Coronary artery (tissue), 2 donors: ENCODE measurements at regions not wholly inside any gene's neighbourhood (a gene's known extent, or its start where the extent isn't known, plus 50 kb on each side); places are given as distances from the start of the nearest gene placed in this dataset.
"Not testable (repeated sequence)": the region's sequence is repeated elsewhere in the genome, so short reads cannot be mapped to it uniquely, and the experiment has no call there.

Experiments
- DNase-seq: peaks from one replicate; pipeline ENCODE4 v3.0.0-alpha.2; 2017; ENCODE audit warnings: low spot score
- H3K27ac ChIP-seq, 2 donors: fragments of 200-600 bp; sonication (generic); one replicate each; pipeline ENCODE4 v1.5.1; 2016 to 2019
- H3K4me3 ChIP-seq: fragments of 200-600 bp; sonication (generic); 2 replicates; pipeline ENCODE4 v1.5.1; 2016; ENCODE audit warnings: mild to moderate bottlenecking, moderate library complexity
- TF ChIP-seq, protein P1 (sequence below): fragments of 200-600 bp; sonication (generic); IDR thresholded peaks from one replicate; pipeline ENCODE4 v1.5.1; 2019; ENCODE audit warnings: antibody characterized with exemption

GRCh38 chr12:22808860-22809259, 183.9 kb downstream of the ETNK1 start:
- no peak overlapping the region for H3K27ac ChIP-seq
- DNase-seq: no peak
- no peak overlapping the region for H3K4me3 ChIP-seq
- TF ChIP-seq, protein P1, sequence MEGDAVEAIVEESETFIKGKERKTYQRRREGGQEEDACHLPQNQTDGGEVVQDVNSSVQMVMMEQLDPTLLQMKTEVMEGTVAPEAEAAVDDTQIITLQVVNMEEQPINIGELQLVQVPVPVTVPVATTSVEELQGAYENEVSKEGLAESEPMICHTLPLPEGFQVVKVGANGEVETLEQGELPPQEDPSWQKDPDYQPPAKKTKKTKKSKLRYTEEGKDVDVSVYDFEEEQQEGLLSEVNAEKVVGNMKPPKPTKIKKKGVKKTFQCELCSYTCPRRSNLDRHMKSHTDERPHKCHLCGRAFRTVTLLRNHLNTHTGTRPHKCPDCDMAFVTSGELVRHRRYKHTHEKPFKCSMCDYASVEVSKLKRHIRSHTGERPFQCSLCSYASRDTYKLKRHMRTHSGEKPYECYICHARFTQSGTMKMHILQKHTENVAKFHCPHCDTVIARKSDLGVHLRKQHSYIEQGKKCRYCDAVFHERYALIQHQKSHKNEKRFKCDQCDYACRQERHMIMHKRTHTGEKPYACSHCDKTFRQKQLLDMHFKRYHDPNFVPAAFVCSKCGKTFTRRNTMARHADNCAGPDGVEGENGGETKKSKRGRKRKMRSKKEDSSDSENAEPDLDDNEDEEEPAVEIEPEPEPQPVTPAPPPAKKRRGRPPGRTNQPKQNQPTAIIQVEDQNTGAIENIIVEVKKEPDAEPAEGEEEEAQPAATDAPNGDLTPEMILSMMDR: no peak

DNA sequence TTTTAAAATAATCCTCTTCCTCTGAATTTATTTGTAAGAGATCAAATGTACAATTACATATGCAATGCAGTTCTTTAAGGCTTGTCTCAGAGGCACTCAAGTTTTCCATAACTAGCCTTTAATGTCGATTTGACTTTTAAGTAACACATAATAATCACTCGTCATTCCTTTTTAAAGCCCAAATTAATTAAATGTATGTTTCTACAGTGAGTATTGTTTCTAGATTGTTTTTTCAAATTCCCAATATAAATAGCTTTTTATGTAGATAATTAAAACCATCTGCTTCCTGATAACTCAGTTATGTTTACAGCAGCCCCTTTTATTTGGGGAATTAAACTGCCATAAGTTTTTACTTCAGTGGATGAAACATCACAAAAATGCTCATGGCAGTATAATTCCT, 185.1 kb downstream of the ETNK1 start:
- DNase-seq: no peak
- TF ChIP-seq, protein P1: no peak
- no peak overlapping the region for H3K4me3 ChIP-seq
- no peak overlapping the region for H3K27ac ChIP-seq

DNA sequence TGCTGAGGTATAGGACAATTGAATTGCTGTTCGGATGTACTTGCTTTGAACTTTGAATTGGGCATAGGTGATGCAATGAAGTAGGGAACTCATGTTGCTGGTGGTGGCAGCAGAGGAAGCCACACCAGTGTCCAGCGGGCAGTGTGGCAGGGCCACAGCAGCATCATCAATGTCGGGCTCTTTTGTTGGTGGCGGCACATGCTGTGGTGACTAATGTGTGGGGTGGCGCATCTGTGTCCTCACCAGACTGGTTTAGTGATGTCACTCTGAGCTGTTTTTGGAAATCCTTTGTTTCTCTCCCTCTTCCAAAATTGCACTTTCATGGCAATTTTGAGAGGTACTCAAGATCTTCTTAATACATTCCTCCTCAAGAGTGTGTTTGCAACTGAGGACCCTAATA, 187.6 kb downstream of the ETNK1 start:
- TF ChIP-seq, protein P1: no peak
- Histone ChIP-seq H3K27ac (no peak overlapping the region), H3K4me3 (no peak overlapping the region)
- DNase-seq: no peak

DNA sequence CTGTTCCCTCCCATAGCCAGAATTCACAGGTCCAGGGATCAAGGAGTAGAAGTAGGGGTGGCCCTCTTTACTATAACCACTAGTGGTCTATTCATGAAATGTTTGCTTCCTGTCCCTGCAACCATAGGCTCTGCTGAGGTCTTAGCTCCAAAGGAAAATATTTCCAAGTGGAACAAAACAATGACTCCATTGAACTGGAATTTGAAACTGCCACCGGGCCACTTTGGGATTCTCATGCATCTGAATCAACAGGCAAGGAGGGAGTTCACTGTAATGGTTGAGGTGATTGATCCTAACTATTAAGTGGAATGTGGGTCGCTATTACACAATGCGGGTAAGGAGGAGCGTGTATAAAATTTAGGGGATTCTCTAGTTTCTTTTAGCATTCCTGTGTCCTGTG, 197.0 kb downstream of the ETNK1 start:
- DNase-seq: no peak
- Histone ChIP-seq H3K27ac (no peak overlapping the region), H3K4me3 (no peak overlapping the region)
- TF ChIP-seq, protein P1: no peak

DNA sequence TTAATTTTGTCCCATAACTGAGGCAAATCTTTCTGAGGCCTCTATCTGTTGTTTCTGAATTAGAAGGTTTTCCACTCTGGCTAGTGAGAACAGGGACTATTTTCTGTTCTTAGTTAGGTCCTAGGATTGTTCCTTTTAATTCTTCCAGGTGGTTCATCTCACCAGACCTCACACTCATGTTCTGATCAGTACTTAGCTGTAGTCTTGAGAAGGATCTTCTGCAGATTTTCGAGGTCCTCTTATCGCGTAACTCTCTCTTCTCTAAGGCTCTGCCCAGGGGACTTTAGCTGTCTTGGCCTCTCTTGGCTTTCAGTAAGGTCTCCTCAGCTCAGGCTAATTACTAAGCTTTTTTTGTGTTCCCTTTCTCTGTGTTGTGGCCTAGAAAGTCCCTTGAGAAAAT, 201.1 kb downstream of the ETNK1 start:
- TF ChIP-seq, protein P1: no peak
- Histone ChIP-seq H3K4me3 (no peak overlapping the region), H3K27ac (no peak overlapping the region)
- no peak for DNase-seq

DNA sequence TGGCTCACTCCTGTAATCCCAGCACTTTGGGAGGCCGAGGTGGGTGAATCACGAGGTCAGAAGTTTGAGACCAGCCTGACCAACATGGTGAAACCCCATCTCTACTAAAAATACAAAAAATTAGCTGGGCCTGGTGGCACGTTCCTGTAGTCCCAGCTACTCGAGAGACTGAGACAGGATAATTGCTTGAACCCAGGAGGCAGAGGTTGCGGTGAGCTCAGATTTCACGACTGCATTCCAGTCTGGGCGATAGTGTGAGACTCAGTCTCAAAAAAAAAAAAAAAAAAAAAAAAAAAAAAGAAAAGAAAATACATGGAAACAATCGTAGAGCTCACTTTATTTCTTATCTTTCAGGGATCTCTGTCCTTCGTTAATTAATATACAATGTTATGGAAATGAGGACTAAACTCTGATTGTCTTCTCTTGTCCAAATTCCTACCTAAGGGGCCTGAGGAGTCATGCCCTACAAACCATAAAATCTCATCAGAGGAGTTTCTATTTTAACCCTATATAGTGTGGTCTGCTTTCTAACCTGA, 201.5 kb downstream of the ETNK1 start:
- not testable (repeated sequence) for H3K27ac ChIP-seq, DNase-seq, H3K4me3 ChIP-seq

DNA sequence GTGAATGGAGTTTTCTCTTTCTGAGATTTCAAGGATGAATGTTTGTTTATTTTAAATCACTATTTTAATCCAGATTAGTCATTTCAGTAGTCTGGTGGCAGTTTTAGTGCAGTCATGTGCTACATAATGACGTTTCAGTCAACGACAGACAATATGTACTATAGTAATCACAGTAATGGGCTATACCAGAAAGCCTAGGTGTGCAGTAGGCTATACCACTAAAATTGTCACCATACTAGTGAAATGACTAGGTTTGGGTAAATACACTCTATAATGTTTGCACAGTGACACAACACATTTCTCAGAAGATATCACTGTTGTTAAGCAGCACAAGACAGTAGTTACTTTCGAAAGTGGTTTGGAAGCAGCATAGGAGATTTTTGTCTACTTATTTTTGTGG, 203.1 kb downstream of the ETNK1 start:
- Histone ChIP-seq H3K27ac (no peak overlapping the region), H3K4me3 (no peak overlapping the region)
- TF ChIP-seq, protein P1: no peak
- DNase-seq: no peak

DNA sequence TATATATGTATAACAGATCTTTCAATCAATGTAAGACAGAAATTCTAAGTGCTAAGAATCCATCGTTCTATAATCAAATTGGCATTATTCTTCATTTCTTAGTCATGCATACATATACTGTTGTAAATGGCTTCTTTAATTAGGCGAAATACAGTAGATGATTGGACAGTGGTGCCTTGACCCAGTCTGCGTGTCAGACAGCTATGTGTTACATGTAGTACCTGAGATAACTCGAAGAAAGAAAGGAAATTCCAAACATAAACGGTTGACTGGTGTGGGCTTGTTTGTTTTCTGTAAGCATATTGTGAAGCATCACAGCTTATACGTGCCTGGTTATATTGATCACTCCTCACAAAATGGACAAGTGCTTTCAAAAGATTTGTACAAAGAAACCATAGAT, 210.5 kb downstream of the ETNK1 start:
- TF ChIP-seq, protein P1: no peak
- no peak overlapping the region for H3K4me3 ChIP-seq
- no peak overlapping the region for H3K27ac ChIP-seq
- no peak for DNase-seq
